Lung (tissue), 11 donors: ENCODE measurements at regions not wholly inside any gene's neighbourhood (a gene's known extent, or its start where the extent isn't known, plus 50 kb on each side); places are given as distances from the start of the nearest gene placed in this dataset.

ENCODE experiments used
- ATAC-seq: fragments of 200-7000 bp; cut with Tn5 transposase; one replicate; pipeline ENCODE4 v1.9.1; 2020; ENCODE audit warnings: moderate number of reproducible peaks; ENCODE audit not compliant: insufficient read depth, low FRiP score
- DNase-seq, 3 donors: peaks; one replicate each; pipeline ENCODE4 v3.0.0-alpha.2; 2013 to 2017
- H3K27ac ChIP-seq, 2 donors: one replicate each; pipeline ENCODE4 v1.5.1; 2013; ENCODE audit warnings: mild to moderate bottlenecking in 2 of 2, moderate library complexity in 2 of 2, control low read depth in 1 of 2, inconsistent platforms in 1 of 2, low read depth in 1 of 2, low read length in 1 of 2
- H3K27me3 ChIP-seq, 3 donors: one replicate each; pipeline ENCODE4 v1.5.1; 2013; ENCODE audit warnings: low read length in 2 of 3; ENCODE audit not compliant: control insufficient read depth in 3 of 3, insufficient read depth in 3 of 3
- H3K36me3 ChIP-seq, 4 donors: one replicate each; pipeline ENCODE4 v1.5.1; 2013; ENCODE audit warnings: low read length in 4 of 4, mild to moderate bottlenecking in 1 of 4, moderate library complexity in 1 of 4; ENCODE audit not compliant: control insufficient read depth in 4 of 4, insufficient read depth in 4 of 4
- H3K4me1 ChIP-seq, 5 donors: one replicate each; pipeline ENCODE4 v1.5.1; 2013; ENCODE audit warnings: low read length in 5 of 5, mild to moderate bottlenecking in 2 of 5, moderate library complexity in 1 of 5; ENCODE audit not compliant: control insufficient read depth in 5 of 5, insufficient read depth in 5 of 5
- H3K4me3 ChIP-seq: one replicate; pipeline ENCODE4 v1.5.1; 2013; ENCODE audit warnings: mild to moderate bottlenecking, control low read depth, moderate library complexity
- H3K9ac ChIP-seq, 2 donors: one replicate each; pipeline ENCODE4 v1.5.1; 2013; ENCODE audit warnings: low read length in 2 of 2, control low read depth in 1 of 2; ENCODE audit not compliant: insufficient read depth in 1 of 2
- H3K9me3 ChIP-seq, 4 donors: one replicate each; pipeline ENCODE4 v1.5.1; 2013; ENCODE audit warnings: low read length in 3 of 4, mild to moderate bottlenecking in 1 of 4, moderate library complexity in 1 of 4; ENCODE audit not compliant: control insufficient read depth in 4 of 4, insufficient read depth in 3 of 4
- WGBS, 2 donors: extraction: QIAGEN DNeasy Blood & Tissue Kit; methylation state at CpG; one replicate each; pipeline ENCODE4 v1.1.7; 2013; 5-methylcytosine and 5-hydroxymethylcytosine counted together
- TF ChIP-seq, protein P1 (sequence below): IDR thresholded peaks from 2 replicates; pipeline ENCODE4 v1.5.1; 2012; ENCODE audit warnings: mild to moderate bottlenecking; ENCODE audit errors: control extremely low read depth, extremely low read depth
- donor health status: control.
- donor health status: control.
- donor health status: Bipolar disorder and iron deficiency.
- donor health status: healthy.
- donor health status: DM: yes; HTN: yes; CAD: no.

DNA sequence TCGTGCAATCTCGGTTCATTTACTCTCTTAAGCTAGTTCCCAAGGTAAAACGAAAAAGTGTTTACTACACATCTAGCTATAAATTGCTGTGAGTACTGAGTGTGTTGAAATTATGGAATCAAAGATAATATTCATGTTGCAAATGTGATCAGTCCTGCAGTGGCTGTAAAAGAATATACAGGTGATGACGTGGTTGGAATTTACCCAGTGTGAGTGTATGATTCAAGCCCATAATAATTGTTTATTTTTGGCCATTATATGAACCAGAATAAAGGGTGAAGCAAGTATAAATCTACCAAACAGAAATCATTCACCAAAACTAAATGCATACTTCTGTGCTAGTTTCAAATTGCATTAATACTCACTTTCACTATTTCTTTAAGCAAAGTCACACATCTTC lies 1363.6 kb upstream of the CHAC2 start:
- no peak overlapping the region for H3K9ac ChIP-seq
- 86 to 92% methylated on average over 4 of the region's 4 CpGs for WGBS, 2 donors
- H3K36me3 ChIP-seq: no peaks in the 10 kb centered on the region
- no peak overlapping the region for H3K4me3 ChIP-seq
- TF ChIP-seq, protein P1, sequence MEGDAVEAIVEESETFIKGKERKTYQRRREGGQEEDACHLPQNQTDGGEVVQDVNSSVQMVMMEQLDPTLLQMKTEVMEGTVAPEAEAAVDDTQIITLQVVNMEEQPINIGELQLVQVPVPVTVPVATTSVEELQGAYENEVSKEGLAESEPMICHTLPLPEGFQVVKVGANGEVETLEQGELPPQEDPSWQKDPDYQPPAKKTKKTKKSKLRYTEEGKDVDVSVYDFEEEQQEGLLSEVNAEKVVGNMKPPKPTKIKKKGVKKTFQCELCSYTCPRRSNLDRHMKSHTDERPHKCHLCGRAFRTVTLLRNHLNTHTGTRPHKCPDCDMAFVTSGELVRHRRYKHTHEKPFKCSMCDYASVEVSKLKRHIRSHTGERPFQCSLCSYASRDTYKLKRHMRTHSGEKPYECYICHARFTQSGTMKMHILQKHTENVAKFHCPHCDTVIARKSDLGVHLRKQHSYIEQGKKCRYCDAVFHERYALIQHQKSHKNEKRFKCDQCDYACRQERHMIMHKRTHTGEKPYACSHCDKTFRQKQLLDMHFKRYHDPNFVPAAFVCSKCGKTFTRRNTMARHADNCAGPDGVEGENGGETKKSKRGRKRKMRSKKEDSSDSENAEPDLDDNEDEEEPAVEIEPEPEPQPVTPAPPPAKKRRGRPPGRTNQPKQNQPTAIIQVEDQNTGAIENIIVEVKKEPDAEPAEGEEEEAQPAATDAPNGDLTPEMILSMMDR: no peak
- DNase-seq: no peak
- H3K4me1 ChIP-seq: peaks cover 0 to 3% (median 0%) of the 10 kb centered on the region in 5 donors
- no peak for ATAC-seq
- H3K27me3 ChIP-seq: no peaks in the 10 kb centered on the region
- no peak overlapping the region for H3K27ac ChIP-seq
- no peaks in the 10 kb centered on the region for H3K9me3 ChIP-seq

DNA sequence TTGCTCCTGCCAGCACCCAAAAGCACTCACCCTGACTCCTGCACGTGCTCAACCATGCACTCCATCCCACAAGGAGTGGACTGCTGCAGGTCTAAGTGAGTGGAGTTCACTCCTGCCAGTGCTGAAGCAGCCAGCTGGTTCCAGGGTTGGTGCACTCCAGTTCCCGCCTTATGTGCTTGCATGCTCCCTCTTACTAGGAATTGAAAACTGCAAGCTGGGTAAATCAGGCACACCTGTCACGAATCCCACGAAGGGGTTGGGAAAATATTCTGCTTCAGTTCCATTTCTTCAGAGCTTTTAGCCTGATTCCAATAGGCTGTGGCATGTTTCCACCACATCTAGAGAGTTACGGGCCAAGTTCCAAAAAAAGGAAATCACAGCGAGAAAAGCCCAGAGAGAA lies 1365.5 kb upstream of the CHAC2 start:
- Histone ChIP-seq H3K4me3 (no peak overlapping the region), H3K27me3 (no peaks in the 10 kb centered on the region), H3K36me3 (no peaks in the 10 kb centered on the region), H3K9ac (no peak overlapping the region), H3K27ac (no peak overlapping the region), H3K4me1 (peaks cover 0 to 3% (median 0%) of the 10 kb centered on the region in 5 donors), H3K9me3 (no peaks in the 10 kb centered on the region)
- DNase-seq (no peak), ATAC-seq (no peak)
- 73 to 83% methylated on average over 6 of the region's 6 CpGs for WGBS, 2 donors
- TF ChIP-seq, protein P1: no peak

DNA sequence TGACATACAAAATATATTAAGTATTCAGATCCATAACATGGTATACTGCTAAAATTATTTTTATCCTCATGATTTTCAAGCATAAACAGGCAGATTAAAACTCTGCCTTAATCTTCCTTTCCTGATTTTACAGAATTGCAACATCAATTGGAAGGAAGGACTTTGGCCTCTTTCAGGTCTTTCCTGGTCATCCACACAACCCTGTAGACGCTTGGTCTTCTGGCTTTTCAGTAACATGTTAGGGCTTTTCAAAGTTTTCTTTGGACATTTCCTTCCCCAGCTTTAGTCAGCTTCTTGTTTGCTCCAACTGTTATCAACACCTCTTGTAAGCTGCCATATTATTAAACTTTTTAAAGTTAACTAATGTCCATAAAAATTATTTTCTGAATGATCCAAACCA lies 1364.9 kb upstream of the NRXN1 start:
- Histone ChIP-seq H3K27me3 (no peaks in the 10 kb centered on the region), H3K36me3 (no peaks in the 10 kb centered on the region), H3K9me3 (no peaks in the 10 kb centered on the region), H3K27ac (no peak overlapping the region), H3K4me3 (no peak overlapping the region), H3K9ac (no peak overlapping the region), H3K4me1 (no peaks in the 10 kb centered on the region)
- DNase-seq: no peak
- TF ChIP-seq, protein P1: no peak
- 74 to 87% methylated on average over 1 of the region's 1 CpG for WGBS, 2 donors
- no peak for ATAC-seq

DNA sequence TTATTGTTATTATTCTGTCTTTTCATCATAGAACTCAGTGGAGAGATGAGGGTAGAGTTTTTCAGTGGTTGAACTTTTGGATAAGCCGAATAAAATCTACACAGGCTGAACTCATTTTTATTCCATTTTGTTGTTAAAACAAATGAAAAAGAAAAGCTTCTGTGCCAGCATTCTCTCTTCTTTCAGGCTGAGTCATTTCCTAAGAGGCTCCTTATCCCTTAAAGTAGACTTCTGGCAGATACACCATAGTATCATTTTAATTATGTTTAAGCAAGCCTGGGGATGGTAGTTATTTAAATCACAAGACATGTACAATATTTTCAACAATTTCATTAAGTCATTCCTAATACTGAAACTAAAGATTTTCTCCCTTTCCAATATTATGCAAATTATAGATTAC lies 1364.0 kb upstream of the NRXN1 start:
- no peak overlapping the region for H3K4me3 ChIP-seq
- no peak for DNase-seq
- H3K9ac ChIP-seq: no peak overlapping the region
- TF ChIP-seq, protein P1: no peak
- H3K4me1 ChIP-seq: no peaks in the 10 kb centered on the region
- H3K27ac ChIP-seq: no peak overlapping the region
- H3K36me3 ChIP-seq: no peaks in the 10 kb centered on the region
- no peaks in the 10 kb centered on the region for H3K27me3 ChIP-seq
- 91 to 94% methylated on average over 1 of the region's 1 CpG for WGBS, 2 donors
- no peaks in the 10 kb centered on the region for H3K9me3 ChIP-seq
- no peak for ATAC-seq
